ENCODE measurements at regions not wholly inside any gene's neighbourhood (a gene's known extent, or its start where the extent isn't known, plus 50 kb on each side); places are given as distances from the start of the nearest gene placed in this dataset.
"Not testable (repeated sequence)": the region's sequence is repeated elsewhere in the genome, so short reads cannot be mapped to it uniquely, and the experiment has no call there.

DNA sequence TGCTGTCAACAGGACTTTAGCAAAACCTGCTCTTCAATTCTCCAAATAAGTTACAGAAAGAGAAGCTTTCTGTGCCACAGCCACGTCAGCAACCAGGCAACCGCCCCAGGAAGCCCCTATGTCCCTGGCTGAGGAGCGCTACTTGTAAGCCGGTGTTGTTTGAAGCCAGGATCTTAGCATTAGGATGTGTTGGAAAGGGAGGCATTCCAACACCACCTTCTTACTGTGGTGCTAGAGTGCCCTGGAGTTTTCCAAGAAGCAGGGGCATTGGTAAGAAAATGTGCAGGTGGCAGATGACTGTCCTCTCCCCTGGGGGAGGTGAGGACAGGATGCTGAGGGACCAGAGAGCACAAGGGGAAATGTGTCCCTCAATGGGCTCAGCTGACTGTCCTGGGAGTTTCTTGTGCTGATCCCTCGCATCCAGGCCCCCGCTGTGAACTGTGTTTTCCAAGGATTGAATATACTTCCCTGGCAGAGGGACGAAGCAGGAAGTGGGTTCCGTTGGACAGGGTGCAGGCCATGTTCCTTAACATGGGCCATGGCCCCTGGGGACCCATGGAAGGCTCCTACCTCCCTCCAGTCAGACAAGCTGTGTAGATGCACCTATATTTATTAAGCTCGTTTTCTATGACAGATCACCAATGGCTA is 139.6 kb upstream of the GDF10 start:
- no peak for ATAC-seq
- intact Hi-C loops (cut with DNase I), result no loop called here
- DNase-seq, result no peak

DNA sequence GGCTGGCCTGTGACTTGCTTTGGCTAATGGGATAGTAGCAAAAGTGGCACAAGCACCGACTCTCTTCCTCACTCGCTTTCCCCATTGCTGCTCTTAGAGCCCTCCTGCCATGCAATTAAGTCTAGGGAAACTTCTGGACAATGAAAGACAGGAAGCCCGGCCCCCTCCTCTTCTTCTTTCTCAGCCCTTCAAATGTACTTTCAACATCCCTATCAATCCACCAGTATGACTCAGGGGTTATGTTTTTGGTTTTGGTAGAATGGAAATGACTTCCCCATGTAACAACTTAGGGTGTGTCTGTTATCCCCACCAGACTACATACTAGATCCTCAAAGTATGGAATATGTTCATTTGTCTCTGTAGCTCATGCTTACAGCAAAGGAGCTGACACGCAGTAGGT is 139.0 kb upstream of the GDF10 start:
- no peak for ATAC-seq
- intact Hi-C loops (cut with DNase I), result no loop called here
- no peak for DNase-seq

DNA sequence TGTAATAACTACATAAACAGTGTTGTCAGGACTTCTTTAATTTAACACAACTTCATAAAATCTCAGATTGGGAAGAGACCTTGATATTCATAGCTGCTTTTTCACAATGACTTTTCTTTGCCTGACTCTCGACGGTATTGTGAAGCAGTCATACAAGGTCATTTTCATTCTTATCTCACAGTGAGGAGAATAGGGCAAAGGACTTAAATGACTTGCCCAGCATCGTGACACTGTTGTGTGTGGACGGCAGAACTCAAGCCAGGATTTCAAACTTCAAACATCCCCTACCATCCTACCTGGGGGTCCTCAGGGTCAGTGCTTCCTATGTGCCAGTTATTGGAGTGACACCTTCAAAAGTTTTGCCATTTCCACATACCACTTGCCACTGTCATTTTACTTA is 138.5 kb upstream of the GDF10 start:
- ATAC-seq, result no peak
- no peak for DNase-seq
- intact Hi-C loops (cut with DNase I), result no loop called here

DNA sequence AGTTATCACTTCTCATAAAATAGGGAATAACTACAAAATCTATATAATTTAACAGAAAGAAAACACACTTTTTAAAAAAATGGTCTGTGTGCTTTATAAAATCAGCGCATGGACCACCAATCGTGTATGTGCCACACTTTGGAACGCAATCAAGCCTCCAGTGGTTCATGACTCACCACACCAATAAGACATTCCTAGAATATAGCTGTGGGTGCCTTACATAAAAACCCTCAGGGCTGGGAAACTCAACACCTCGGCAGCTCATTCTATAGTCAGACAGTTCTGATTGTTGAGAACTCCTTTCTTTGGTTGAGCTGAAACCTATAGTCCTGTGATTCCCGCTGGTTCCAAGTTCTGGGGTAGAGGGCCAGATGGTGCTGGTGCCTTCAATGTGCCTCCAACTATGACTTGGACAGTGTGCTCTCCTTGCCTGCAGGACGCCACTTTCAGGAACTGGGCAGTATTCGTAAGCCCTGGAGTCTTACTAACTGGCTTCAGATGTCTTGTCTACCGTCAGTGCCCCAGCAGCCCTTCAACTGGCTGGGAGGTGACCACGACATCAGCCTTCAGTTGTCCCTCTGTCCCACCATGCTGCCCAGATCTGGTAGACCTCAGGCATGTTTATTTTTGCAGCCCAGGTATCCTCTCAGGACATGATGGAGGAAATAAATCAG is 135.7 kb upstream of the GDF10 start:
- ATAC-seq, result no peak
- DNase-seq, result no peak
- intact Hi-C loops (cut with DNase I), result no loop called here

DNA sequence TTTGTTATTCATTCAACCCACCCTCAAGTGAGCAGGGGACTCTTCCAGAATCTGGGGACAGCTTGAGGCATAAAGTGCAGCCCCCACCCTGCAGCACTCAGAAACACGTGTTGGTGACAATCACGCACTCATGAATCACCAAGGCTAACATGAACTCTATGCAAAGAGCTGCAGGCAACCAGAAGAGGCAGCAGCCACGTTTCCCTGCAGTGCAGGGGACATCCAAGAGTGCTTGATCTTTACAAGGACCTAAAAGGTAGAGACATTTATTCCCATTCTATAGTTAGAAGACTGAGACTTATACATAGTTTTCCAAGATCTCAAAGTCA is 135.2 kb upstream of the GDF10 start:
- DNase-seq (no peak), ATAC-seq (no peak)
- intact Hi-C loops (cut with DNase I), result no loop called here

DNA sequence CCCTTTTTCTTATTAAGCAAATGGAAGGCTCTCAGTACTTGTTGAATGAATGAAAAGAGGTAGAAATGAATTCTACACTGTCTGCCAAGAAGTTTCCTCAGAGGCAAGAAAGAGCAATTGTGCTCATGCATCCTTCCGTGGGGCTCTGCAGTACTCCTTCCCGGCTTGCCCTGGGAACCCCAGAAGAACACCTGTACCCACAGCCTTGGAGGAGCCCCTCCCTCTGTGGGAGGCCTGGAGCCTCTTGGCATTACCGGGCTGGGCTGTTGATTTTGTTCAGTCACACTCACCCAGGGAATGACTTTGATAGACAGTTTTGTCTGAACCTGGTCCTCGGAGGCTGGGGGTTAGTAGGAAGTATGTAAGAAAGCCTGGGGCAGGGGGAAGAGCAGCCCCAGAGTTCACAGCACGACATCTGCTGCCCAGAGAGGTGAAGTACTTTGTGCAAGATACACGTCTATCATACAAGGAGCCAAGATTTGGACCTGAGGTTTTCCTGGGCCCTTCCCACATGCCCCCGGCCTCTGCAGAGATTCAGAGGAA is 134.8 kb upstream of the GDF10 start:
- intact Hi-C loops (cut with DNase I), result no loop called here
- ATAC-seq (peak; percentile 3 to 22), DNase-seq (no peak)

DNA sequence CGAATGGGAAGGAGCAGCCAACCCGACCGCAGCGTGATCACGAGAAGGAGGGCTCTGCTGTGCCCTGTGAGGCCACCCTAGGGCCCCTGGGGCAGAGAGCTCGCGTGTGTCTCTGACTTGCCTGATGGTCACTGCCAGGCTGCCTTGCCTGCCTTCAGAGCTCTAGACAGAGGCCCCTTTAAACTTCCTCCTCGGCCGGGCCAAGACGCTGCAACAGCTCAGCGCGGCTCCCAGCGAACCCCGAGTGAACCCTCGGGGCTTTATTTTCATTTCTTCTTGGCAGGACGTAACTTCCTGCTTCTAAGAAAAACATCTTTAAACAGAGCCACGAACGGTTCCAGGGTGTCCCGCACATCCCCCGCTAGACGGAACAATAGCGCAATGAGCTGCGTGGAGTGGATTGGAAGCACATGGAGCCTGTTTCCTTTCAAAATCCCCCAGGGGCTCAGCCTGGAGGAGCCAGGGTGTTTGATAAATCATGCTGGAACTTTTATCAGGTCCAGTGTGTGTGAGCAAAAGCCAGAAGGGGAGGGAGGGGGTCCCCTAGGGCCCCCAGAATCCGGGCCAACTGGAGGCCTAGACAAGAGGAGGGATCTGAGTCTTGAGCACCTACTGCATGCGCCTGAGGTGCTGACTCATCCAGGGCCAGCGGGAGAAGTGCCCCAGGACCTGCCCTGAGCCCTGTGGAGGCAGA is 134.1 kb upstream of the GDF10 start:
- DNase-seq (peak; percentile 82), ATAC-seq (peak; percentile 81 to 86)
- intact Hi-C loops (cut with DNase I), result no loop called here

DNA sequence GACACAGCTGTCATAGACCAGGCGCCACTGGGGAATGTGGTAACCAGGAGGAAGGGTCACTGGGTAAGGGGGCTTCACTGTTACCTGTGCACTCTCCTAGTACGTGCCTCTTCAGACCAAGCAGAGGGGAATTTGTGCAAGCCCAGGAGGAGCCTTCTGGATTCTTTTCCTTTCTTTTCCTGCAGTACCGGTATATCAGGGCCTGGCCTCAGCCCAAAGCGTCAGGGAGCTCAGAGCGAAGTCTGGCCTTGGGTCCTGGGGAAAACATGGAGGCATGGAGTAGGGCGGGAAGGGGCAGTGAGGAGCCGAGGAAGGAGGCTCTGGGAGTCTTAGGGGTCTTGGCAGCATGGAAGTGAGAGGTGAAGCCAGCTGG is 133.6 kb upstream of the GDF10 start:
- intact Hi-C loops (cut with DNase I), result no loop called here
- DNase-seq (no peak), ATAC-seq (peak in 1 of 2 donors; percentile 17)

DNA sequence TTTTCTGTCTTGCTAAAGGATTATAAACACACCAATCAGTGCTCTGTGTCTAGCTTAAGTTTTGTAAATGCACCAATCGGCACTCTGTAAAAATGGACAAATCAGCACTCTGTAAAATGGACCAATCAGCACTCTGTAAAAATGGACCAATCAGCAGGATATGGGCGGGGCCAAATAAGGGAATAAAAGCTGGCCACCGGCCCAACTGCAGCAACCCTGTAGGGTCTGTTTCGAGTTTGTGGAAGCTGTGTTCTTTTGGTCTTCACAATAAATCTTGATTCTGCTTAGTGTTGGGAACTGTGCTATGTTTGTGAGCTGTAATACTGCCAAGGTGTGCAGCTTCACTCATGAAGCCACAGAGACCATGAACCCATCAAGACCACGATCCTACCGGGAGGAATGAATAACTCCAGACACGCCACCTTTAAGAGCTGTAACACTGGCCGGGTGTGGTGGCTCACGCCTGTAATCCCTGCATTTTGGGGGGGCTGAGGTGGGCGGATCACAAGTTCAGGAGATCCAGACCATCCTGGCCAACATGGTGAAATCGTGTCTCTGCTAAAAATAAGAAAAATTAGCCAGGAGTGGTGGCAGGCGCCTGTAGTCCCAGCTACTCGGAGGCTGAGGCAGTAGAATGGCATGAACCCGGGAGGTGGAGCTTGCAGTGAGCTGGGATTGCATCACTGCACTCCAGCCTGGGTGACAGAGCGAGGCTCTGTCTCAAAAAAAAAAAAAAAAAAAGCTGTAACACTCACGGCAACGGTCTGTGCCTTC is 133.0 kb upstream of the GDF10 start:
- DNase-seq (peak; percentile 63), ATAC-seq (peak; percentile 27 to 58)
- intact Hi-C loops (cut with DNase I), result not testable (repeated sequence)

DNA sequence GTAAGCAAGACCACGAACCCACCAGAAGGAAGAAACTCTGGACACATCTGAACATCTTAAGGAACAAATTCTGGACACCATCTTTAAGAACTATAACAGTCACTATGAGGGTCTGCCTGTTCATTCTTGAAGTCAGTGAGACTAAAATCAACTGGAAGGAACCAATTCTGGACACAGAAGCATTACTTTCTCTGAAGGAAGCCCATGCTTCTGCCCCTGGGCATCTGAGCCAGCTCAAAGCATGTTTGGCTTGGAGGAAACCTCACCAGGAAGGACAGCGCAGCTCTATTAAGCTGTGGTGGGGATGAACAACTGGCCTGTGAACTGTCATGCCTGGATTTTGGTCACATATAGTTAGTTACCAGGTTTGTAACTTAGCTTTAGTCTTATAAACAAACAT is 132.4 kb upstream of the GDF10 start:
- intact Hi-C loops (cut with DNase I), result no loop called here
- ATAC-seq, result no peak
- DNase-seq, result no peak

DNA sequence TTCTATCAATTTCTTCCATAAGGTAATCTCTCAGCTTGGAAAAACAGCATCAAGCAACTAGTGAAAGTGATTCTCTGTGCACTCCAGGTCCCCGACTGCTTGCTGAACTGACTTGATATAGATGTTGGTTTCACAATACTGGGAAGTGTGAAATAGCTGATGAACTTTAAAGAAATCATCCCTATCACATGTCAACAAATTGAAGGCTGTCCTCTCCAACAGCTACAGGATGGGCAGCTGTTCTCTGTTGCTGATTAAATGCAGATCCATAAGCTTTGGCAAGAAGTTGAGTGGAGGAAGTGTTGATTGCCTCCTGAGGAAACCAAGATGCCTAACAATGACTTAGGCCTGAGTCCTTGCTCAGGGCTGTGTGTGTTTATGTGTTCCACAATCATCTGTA is 130.4 kb upstream of the GDF10 start:
- DNase-seq, result no peak
- intact Hi-C loops (cut with DNase I), result no loop called here
- ATAC-seq, result peak in 1 of 2 donors; percentile 6

DNA sequence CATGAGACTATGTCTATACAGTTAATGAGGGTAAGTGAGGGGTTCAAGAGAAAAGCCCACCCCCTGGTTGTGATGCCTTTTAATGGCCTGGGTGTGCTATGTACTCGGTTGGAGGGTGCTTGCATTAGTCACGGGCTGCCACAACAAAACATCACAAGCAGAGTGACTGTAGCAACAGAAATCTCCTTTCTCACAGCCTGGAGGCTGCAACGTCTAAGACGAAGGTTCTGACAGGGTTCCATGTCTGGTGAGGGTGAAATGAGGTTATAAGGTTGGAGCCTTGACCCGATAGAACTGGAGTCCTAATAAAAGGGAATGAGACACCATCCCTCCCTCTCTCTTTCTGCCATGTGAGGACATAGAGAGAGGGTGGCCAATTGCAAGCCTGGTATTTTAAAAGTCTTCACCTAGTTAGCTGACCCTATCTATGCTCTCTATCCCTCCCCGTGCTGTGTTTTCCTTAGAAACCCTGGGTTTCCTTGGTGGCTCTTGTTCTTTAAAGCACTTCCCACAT is 126.0 kb upstream of the GDF10 start:
- DNase-seq (no peak), ATAC-seq (no peak)
- intact Hi-C loops (cut with DNase I), result no loop called here

DNA sequence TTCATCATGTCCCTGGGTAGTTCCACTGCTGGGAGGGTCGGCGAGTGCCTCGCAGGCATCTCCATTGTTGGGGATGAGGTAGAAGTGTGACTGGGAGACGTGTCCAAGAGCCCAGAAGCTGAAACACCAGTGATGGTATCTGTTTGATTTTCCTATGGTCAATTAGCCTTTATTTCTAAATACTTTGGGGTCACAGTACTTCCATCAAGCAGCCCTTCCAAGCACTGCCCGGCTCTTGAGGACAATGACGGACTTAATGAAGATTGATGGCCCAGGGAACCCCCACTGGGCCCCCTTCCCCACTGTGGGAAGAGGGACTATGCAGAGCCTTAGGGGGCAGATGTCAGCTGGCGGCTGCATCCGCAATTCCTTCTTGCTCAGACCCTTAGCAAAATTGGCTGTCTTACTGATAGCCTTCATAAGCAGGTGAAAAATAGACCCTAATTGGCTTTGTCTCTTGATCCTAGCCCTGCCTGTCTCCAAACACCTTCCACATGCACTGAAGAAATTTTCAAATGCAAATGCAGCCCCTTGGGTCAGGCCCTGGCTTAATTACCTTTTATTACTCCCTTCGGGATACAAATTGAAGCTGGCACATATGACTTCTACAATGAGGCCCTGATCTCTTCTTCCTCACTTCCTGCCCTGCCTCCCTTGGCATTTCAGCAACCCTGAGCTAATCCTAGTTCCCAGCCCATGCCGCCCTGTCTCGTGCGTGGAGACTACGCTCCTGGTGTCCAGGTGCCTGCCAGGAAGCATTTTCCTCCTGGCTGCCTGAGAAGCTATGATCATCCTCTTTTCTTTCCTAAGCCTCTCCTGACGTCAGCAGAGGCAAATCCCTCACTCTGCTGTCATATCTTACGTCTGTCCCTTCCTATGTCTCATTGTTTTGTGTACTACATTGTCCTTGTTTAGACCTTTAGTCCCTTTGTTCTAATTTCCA is 124.5 kb upstream of the GDF10 start:
- intact Hi-C loops (cut with DNase I), result no loop called here
- no peak for DNase-seq
- ATAC-seq, result no peak

DNA sequence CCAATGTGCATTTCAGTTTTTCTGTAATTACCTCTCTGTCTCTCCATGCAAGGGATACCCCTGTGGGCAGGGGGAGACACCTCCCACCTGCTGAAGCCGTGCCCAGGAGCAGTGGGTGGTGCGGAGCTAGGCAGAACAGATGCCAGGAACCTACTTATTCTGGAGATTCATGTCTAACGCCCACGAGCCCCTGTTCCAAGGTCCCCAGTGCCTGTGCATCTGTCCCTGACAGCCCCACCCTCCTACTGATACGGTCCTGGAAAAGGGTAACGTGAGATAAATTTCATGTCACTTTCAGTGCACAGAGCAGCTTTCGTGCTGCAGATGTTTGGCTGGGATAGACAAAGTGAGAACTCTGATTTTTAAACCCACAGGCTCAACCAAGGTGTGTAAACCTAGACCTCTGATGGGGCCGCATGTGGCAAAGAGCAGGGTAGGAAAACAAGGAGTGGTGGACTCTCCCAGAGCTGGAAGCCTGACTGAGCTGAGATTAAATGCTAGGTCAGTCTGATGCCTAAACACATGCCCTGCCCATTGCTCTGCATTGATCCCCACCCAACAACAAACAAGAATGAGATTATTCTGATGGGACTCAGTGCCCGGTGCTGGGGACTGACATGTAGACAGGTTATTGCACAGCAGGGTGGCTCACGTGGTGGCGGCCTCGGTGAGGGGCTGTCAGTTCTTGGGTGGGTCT is 123.6 kb upstream of the GDF10 start:
- intact Hi-C loops (cut with DNase I), result no loop called here
- DNase-seq (no peak), ATAC-seq (no peak)

DNA sequence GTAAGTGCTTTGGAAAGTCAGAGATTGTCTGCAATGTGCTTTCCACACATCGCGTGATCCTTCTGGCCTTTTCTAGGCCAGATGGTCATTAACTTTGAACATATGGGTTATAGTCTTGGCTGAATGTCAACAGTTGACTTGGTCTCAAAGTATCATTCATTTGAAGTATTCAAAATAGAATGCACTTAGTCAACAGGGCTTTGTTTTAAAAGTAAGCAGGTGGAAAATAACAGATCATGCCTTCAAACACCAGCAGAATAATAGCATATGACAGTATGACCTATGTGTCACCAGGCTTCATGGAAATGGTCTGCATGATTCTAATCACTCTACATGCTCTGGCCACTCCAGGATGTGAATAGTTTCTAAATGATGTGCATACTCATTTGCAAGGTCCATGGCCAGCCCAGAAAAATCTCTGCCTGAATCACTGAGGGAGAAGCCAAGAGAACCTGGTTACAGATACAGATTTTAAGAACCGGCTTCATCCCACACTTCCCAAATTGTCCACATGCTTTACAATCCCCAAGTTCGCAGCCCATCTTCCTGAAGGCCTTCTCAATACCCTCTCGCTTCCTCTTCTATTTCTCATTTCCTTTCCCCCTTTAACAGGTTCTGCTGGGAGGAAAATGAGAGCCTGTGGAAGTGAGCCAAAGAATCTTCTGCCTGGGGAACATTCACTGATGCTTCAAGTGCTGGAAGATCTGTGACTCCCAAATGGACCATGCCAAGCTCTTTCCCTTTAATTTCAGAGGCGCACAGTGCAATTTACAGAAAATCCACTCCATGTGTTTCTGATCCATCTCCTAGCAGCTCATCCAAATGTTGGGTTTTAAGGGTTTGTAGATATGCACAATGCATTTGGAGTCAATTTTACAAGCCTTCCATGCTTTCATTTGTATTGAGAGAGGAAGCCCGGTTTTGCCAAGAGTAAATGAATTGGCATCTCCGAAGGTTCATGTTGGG is 122.8 kb upstream of the GDF10 start:
- no peak for ATAC-seq
- intact Hi-C loops (cut with DNase I), result no loop called here
- DNase-seq, result no peak

DNA sequence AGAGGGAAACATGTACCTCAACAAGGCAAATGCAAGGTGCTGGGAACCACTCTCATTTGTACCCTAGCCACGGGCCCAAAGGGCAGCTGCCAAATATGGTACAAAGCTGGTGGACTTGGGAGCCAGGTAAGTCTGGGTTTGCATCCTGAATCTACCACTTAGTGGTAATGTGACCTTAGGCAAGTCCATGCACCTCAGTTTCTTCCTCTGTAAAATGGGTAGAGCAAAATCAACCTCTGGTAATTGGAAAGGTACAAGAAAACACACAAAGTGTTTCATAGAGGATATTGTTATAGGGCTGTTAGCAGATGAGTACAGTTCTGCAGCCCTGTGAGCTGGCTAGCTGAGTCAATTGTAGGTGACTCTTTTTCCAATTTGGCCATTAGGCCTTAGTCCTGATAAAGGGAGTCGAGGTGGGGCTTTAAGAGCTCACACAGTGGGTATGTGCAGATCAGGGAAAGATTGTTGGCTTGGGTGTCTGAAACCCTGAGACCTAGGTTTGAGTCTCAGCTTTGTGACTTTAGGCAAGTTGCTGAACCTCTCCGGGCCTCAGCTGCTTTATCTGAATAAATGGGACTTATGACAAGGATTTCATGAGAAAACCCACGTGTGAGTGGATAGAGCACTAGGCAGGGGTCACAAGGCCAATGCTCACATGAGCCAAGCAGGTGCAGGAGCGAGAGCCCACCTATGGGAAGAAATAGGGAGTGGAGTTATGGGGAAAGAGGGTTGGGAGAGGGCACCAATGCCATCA is 121.3 kb upstream of the GDF10 start:
- DNase-seq (no peak), ATAC-seq (no peak)
- intact Hi-C loops (cut with DNase I), result no loop called here

Data from left cardiac atrium (tissue), 4 donors.